Activated effector memory CD4-positive, alpha-beta T cell treated with Interleukin-2 at 50 U/mL for 16 hours (primary cell): ENCODE measurements at regions not wholly inside any gene's neighbourhood (a gene's known extent, or its start where the extent isn't known, plus 50 kb on each side); places are given as distances from the start of the nearest gene placed in this dataset.

Experiments used
- DNase-seq: peaks from one replicate; pipeline ENCODE4 v3.0.0-alpha.2; 2020

DNA sequence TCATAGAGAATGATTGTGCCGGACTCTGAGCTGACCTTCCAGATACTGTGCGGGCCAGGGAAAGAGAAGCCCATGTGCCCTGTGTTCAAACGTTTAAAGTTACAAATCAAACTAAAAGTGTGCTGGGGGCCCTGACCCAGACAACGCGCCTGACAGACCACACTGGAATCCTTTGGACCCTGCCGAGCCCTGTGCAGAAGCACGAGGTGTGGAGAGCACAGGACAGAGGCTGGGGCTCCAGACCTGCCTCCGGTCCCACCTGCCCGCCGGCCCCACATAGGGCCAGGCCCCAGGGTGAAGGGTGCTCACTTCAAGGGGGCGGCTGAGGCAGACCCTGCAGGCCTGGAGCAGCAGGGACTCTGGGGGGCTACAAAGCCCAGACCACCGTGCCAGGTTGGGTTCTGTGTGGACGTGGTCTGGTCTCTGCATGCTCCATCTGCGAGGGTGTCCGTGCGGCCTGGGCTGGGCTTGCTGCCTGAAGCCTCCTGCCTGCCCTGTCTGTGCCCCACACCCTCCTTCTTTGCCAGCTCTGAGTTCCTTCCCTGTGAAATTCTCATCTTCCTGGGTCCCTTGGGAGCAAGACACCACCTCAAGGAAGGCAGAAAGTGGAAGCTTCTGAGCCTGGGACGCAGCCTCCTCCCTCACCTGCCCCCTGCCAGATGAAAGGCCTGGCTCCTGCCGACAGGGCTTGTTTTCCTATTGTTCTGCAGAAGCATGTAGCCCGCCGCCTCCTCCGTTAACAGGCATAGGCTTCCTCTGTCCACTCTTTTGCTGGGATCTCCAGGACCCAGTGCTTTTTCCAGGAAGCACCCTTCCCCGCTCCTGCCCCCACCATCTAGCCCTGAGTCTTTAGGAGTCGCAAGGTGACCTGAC is 186.2 kb downstream of the ERMARD start:
- no peak for DNase-seq

DNA sequence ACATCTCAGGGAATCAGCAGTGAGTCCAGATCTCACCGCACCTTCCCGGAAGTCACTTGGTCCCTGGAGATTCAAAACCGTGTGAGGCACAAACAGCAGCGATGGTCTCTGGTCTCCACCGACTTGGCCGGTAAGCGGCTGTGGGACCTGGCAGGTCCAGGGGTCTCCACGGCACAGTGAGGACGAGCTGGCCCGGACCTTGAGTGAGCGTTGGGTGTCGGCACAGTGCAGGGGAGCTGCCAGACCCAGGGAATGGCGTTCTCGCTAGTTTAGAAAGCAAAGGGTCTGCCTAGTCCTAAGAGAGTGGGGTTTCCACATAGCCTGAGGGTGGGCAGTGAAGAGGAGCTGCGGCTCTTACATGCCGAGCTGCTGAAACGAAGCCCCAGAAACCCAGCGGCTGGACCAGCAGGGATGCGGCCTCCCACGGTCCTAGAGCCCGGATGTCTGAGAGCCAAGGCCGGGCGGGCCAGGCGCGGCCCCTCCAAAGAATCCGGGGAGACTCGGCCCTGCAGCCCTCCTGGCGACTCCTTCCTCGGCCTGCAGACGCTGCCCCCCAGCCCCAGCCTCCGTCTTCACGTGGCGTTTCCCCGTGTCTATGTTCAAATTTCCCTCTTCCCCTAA is 185.0 kb downstream of the ERMARD start:
- DNase-seq: no peak

DNA sequence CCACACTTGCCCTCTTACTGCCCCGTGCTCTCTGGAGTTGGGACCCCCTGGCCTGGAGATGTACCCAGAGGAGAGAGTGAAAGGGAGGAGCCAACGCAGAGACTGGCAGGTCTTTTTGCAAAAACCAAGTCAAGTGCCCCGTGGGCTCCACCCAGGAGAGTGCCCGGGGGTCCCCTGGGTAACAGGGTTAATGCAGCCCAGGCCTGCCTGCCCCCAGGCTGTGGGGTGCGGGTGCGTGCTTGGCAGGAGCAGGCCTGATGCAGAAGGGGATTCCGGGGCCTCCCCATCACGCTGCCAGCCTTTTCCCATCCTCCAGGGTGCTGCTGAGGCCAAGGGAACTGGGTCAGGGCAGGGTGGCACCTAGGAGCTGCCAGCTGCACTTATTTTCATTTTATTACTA is 184.4 kb downstream of the ERMARD start:
- DNase-seq: no peak

DNA sequence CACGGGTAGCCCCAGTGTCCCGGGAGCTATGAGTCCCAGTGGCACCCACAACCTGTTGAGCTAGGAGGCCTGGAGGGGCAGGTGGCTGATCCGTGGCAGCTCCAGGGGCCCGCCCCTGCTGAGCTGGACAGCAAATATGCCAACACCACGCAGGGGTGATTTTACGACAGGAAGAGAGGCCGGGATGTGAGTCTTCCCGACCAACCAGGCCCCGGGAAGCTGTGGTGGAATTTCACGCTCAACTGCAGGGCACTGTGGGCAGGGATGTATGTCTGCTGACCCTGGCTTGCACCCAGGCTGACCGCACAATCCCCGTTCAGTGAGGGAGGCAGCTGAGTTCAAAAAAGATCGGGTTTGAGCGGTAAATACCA is 183.9 kb downstream of the ERMARD start:
- no peak for DNase-seq

DNA sequence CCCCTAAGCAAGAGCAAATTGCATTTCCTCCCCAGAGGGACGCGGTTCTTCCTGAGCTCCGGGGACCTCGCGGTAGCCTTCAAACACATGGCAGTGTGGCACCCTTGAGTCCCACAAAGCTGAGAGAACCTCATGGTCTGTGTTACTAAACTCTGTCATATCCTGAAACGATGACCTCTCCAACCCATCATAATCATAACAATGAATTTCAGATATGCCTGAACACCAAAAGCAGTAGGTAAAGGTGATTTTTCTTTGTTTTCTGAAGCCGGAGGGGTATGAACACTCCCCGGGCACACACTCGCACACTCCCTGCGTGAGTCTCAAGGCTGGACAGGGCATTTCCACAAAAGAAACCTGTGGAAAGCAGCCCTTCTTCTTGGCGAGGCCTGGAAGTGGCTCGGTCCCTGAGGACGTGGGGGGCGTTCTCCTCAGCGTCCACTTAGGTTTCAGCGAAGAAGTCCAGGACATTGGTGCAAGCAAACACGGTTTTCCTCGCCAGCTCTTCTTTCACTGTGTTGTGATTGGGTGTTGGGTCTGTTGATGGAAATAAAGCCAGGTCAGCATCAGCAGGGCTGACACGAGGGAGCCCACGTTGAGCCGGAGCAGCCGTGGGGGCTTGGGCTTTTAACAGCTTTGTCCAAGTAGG is 183.4 kb downstream of the ERMARD start:
- no peak for DNase-seq

DNA sequence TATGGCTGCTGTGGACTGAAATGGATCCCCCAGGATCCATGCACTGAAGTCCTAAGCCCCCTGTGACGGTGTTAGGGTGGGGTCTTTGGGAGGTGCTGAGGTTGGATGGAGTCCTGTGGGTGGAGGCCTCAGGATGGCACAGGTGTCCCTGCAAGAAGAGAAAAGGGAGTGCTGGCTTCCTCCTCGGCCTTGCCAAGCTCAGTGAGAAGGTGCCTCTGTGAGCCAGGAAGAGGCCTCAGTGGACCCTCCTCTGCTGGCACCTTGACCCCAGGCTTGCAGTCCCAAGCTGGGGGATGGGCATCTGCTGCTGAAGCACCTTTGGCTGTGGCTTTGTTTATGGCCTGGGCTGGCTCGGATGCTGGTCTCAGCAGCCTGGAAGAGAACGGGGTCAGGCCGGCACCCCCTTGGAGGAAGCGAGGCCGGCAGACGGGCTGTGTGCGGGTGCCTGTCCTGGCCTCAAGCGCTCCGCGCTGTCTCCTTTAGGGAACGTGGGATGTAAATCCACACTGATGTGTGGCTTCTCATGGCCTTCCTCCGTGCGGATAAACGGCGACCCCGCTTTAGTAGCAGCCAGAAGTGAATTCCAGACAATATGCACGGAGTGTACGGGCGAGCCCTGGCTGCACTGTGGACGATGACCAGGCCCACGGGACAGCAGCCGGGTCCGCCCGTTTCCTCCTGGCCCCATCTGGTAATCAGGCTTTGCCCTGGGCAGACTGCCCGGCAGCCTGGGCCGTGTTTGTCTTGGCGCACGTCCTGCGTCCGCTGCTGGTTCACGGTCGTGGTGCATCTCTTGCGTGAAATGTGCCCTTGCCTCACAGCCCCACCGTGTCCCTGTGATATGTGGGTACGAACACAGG is 182.6 kb downstream of the ERMARD start:
- no peak for DNase-seq

DNA sequence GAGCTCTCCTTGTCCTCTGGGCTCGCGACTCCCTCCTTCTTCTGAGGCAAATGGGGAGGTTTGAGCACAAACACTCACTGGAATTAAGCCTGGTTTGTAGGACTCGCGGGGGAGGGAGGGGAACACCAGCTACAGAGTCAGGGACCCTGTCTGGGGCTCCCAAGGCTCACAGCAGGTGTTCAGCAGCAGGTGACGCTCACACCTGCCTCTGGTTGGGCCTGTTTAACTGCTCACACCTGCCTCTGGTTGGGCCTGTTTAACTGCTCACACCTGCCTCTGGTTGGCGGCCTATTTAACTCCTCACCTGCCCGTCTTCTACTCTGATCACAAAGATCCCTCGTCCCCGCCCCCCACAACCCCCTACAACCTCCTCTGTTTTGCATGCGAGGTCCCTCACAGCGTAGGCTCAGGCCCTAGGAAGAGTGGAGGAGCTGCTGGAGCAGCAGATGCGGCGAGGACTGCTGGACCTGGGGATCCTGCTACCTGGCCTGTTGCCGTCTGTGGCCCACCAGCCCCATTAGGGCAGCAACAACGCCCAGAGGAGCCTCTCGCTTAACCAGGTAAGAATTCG is 181.9 kb downstream of the ERMARD start:
- DNase-seq: no peak

DNA sequence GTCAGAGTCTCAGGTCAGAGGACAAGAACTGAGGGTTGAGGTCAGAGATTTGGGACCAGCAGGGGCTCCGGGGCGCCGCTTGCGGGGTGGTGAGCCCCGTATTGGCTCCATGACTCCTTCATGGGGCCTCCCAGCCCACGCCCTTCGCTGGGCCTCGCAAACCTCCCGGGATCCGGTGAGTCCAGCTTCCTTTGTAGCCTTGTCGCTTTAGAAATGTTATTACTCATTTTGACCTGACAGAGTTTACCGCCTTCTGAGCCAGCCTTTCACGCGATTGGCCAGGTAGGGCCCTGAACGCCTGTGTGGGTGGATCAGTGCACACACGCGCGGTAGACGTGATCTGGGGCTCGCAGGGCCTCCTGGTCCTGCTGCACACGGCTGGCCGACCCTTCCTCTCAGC is 181.1 kb downstream of the ERMARD start:
- DNase-seq: no peak

DNA sequence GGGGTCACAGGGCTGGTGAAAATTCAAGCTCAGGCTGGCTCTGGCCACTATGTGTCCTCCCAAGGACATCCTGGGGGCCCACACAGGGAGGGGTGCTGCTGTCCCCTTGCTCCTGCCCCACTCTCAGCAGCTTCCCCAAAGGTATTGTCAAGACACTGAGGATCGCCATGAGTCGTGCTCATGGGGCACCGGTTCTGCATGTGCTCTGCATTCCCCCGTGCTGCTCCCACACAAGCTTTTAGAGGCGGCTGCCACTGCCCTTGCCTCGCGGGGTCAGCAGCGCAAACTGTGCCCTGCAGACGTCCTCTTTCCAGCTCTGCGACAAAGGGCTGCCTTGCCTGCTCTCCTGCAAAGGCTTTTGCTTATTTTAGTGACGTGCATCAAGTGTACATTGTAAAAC is 179.8 kb downstream of the ERMARD start:
- no peak for DNase-seq

DNA sequence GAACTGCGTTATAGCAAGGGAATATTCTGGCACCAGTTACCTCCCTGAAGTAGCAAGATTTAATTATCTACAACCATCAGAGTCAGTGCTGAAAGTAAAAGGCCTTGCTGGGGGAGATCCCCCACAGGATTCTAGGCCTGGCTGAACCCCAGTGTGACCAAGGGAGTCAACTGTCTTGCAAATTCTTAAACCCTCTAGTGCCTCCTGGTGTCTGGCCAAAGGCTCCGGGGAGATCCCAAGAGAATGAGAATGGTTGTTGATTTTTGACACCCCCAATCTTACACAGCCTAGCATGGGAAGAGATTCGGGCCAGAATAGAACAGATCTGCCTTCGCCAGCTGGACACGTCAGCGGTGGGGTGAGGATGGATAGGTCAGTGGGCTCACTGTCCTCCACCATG is 179.4 kb downstream of the ERMARD start:
- DNase-seq: no peak

DNA sequence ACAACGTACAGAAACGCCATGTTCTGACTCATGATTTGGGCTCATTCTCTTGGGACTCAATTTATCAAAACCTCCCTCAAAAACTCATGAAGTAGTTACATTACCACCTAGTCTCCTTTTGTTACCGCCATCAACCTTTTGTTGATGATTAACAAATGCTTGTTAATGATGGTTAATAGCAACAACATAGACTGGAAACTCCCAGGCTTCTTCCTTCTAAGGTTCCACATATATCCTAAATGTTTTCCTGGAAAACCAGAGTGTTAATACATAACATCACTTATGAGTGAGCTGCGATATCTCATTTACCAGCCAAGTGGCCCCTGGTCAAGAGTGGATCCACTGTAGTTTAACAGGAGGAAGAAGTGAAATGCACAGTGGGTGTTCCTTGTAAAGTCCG is 176.3 kb downstream of the ERMARD start:
- DNase-seq: no peak

DNA sequence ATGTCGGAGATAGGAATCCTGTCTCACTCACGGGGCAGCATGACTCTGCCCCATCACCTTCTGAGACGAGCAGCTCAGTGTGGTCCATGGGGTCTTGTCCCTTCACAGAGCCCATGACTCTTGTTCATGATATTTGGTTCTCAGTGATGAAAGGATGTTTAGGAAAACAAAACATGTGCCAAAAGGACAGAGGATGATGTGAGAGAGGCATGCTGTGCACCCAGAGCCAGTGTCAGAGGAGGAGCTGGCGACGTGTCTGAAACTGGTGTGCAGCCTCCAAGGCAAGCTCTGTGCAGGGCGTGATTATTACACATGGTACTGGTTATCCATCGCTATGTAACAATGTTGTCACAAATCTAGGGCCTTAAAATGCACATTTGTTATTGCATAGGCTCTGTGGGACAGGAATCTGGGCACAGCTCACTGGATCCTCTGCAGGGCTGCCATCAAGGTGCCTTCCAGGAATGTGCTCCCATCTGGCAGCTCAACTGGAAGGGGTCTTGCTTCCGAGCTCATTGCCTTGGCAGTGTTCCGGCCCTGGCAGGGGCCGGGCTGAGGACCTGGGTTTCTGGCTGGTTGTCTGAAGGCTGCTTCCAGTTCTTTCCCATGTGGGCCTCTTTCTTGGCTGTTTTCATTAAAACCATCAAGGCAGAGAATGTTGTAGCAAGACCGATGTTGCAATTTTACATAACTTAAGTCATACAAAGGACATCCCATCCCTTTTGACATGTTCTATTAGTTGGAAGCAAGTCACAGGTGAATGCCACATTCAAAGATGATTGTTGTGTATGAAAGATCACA is 175.4 kb downstream of the ERMARD start:
- DNase-seq: no peak

DNA sequence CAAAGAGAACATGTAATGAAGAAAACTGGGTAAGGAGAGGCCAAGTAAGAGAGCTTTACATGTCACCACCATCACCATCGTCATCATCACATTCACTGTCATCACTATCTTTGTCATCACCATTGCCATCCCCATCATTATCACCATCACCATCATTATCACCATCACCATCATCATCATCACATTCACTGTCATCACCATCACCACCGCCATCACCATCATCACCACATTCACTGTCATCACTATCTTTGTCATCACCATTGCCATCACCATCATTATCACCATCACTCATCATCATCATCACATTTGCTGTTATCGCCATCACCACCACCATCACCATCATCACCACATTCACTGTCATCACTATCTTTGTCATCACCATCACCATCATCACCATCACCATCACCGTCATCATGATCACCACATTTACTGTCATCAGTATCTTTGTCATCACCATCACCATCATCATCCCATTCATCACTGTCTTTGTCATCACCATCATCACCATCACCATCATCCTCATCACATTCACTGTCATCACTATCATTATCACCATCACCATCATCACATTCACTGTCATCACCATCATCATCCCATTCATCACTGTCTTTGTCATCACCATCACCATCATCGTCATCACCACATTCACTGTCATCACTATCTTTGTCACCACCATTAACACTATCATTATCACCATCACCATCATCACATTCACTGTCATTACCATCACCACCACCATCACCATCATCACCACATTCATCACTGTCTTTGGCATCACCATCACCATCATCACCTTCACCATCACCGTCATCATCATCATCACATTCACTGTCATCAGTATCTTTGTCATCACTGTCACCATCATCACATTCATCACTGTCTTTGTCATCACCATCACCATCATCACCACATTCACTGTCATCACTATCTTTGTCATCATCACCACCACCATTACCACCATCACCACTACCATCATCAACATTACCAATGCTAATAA is 172.3 kb downstream of the ERMARD start:
- DNase-seq: no peak

DNA sequence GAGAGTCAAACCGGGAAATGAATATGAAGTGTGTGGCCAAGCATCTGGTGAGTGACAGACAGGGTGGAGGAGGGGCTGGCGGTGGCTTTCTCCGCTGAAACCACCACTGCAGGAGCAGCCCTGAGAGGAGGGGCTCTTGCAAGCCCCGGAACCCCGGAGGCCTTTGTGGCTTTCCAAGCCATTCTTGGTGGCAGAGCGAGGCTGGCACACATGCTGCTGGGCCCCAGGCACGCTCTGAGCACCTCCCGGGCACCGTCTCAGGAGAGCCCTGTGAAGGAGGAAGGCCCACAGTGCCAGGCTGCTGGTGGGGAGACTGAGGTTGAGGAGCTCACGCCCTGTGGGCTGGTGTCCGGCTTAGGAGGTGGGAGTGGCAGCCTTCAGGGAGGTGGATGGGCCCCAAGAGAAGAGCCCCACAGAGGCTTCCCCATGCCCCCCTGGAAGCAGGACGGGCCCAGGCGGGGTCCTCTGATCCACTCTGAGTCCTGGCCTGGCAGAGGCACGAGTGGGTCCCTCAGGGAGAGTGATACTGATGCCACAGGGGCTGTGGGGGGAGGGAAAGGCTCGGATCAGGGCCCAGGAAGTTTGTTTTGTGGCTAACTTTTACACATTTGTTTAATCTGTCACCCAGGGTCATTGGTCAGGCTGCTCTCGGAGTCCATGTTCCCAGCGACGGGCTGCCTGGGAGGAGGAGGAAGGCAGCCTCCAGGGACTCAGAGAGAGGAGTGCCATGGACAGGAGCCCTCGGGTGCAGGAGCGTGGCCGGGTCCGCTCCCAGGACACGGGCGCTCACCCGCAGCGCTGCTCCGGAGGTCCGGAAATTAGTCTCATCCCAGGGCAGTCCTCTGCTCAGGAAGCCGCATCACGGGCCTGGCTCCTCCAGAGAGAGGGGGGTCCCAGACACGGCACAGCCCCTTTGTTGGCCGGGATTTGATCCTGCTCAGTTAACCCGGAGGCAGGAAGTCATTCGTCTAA is 170.7 kb downstream of the ERMARD start:
- DNase-seq: no peak

DNA sequence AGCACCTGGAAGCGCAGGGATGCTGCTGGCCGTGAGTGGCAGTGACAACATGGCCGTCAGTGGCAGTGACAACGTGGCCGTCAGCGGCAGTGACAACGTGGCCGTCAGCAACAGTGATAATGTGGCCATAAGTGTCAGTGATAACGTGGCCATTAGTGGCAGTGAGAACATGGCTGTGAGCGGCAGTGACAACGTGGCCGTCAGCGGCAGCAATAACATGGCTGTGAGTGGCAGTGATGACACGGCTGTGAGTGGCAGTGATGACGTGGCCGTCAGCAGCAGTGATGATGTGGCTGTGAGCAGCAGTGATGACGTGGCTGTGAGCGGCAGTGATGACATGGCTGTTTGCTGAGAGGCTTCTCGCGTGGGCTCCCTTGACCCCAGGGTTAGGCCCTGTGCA is 169.8 kb downstream of the ERMARD start:
- no peak for DNase-seq

DNA sequence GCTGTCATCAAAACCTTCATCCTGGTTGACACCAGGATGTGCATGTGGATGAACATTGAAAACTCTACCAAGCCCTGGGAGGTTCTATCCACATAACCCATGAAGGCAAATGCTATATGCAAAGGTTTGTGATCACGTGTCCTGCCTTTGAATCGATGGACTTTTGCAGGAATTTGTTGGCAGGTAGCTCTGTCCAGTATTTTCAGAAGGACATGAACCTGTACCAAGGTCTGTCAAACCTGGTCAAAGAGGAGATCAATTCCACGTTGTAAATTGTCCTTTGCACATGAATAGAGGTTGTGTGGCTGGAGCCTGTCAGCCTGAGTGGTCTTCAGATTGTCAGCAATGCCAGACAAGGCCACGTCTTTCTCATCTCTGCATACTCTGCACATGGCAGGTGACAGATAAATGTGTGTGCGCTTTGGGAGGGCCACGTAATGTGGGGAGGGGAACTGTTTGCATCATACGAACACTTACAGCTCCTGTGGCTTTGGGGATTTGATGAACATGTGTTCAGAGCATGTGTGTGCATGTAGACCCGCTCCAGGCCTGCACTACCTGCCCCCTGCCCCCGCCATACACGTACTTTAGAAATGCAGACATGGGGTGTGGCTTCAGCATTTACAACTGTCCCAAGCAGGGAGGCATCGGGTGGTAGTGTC is 169.1 kb downstream of the ERMARD start:
- DNase-seq: no peak

DNA sequence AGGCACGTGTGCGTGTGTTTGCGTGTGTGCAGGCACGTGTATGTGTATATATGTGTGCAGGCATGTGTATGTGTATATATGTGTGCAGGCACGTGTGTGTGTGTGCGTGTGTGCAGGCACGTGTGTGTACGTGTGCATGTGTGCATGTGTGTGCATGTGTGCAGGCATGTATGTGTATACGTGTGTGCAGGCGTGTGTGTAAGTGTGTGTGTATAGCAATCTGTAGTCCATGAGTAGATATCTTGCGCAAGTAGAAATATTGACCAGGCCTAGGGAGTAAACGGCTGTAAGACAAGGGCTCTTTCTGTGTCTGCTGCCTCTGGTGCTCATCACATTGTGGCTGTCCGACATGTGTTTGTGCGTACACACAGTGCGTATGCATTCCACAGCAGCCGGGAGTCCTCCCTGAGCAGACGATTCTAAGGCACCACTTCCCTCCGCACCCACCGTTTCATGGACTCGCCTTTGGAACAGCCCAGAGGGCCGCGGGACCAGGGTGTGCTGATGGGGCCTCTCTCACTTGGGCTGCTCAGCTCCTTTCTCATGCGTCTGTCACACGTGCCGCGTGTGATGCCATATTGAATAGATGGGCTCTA is 167.6 kb downstream of the ERMARD start:
- no peak for DNase-seq

DNA sequence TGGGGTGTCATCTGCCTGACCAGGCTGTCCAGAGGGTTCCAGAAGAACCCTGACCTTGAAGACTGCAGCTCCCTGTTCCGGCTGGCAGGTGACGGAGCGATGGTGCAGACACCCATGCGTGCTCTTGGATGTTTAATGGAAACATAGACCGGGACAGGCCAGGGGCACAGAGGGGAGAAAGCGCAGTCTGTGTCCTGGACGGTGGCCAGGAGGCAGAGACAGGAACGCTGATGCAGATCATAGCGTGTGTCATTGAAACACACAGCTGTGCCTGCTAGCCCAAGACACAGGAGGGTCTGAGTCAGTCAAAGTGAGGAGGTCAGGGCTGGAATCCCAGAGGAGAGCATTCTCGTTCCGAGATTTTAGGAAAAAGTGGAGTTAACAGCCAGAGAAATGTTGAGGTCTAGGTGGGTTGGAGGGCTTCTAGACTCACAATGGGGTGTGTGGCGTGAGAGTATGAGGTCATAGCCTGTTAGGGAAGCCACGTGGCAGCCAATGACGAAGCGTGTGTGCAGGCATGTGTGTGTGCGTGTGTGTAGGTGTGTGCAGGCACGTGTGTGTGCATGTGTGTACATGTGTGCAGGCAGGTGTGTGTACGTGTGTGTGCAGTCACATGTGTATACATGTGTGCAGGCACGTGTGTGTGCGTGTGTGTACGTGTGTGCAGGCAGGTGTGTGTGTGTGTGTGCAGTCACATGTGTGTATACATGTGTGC is 167.0 kb downstream of the ERMARD start:
- no peak for DNase-seq
